DMS53 (cell line): ENCODE measurements at regions not wholly inside any gene's neighbourhood (a gene's known extent, or its start where the extent isn't known, plus 50 kb on each side); places are given as distances from the start of the nearest gene placed in this dataset.

Experiments
- DNase-seq: peaks from one replicate; lab custom pipeline; 2025; lab: John Stamatoyannopoulos, UW

- DNase-seq: no peak
Measured at GRCh38 chr6:110538416-110539160, 62.2 kb upstream of the SLC22A16 start.

GRCh38 chr6:110537208-110538123 is 61.1 kb upstream of the SLC22A16 start:
- peak; percentile 67 for DNase-seq

GRCh38 chr6:110534731-110535492 is 58.5 kb upstream of the SLC22A16 start:
- DNase-seq: no peak

- DNase-seq: no peak
Measured at GRCh38 chr6:110532431-110532830, 56.0 kb upstream of the SLC22A16 start.

GRCh38 chr6:110530671-110531070 is 54.3 kb upstream of the SLC22A16 start:
- DNase-seq: no peak

- no peak for DNase-seq
Measured at GRCh38 chr6:110529907-110530306, 53.5 kb upstream of the SLC22A16 start.

- peak; percentile 28 for DNase-seq
Measured at GRCh38 chr6:110529355-110529754, 52.9 kb upstream of the SLC22A16 start.

- DNase-seq: no peak
Measured at GRCh38 chr6:110528930-110529325, 52.5 kb upstream of the SLC22A16 start.

- peak; percentile 69 for DNase-seq
Measured at GRCh38 chr6:110528101-110528929, 51.9 kb upstream of the SLC22A16 start.

- no peak for DNase-seq
Measured at GRCh38 chr6:110527516-110527915, 51.1 kb upstream of the SLC22A16 start.

GRCh38 chr6:110526726-110527125 is 50.3 kb upstream of the SLC22A16 start:
- DNase-seq: no peak
